DMS53 (cell line): ENCODE measurements at regions not wholly inside any gene's neighbourhood (a gene's known extent, or its start where the extent isn't known, plus 50 kb on each side); places are given as distances from the start of the nearest gene placed in this dataset.

Source experiments
- DNase-seq: peaks from one replicate; lab custom pipeline; 2025; lab: John Stamatoyannopoulos, UW

- DNase-seq: no peak
These were observed 51.3 kb upstream of the FREM1 start for GRCh38 chr9:14961372-14962068.

DNA sequence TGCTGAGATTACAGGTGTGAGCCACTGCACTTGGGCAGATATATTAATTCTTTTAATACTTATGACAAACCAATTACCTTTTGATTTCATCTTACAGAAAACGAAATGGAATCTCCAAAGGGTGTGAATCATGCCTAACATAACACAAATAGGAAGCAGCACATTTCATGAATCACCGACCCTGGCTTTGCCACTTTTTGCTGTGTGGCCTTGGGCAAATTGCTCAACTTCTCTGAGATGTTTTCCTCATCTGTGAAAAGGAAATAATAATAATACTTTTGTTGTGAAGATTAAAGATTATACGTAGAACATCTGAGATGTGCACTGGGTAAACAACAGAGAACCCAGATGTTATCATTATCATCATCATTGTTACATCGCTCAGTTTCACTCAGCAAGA lies 50.7 kb upstream of the FREM1 start:
- no peak for DNase-seq
